HG03196 (cell line): ENCODE measurements at regions not wholly inside any gene's neighbourhood (a gene's known extent, or its start where the extent isn't known, plus 50 kb on each side); places are given as distances from the start of the nearest gene placed in this dataset.
"Not testable (repeated sequence)": the region's sequence is repeated elsewhere in the genome, so short reads cannot be mapped to it uniquely, and the experiment has no call there.

ENCODE experiments used
- ATAC-seq: cut with Tn5 transposase; IDR thresholded peaks from one replicate; pipeline ENCODE4 v1.9.1; 2021; ENCODE audit not compliant: unreplicated experiment

DNA sequence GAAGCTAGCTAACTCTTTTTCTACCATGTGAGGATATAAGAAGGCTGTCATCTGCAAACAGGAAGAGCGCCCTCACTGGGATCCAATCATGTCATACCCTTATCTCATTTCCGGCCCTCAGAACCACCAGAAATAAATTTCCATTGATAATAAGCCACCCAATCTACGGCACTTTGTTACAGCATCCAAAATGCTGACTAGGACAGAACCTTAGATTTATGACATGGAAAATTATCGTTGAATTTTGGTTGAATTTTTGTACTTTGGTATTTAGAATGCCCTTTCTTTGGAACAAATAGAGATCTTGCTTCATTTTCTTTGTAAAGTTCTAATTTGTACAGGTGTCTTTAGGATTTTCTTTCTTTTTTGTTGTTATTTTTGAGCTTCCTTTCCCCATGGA is 53.3 kb upstream of the CYLC2 start:
- ATAC-seq = no peak

DNA sequence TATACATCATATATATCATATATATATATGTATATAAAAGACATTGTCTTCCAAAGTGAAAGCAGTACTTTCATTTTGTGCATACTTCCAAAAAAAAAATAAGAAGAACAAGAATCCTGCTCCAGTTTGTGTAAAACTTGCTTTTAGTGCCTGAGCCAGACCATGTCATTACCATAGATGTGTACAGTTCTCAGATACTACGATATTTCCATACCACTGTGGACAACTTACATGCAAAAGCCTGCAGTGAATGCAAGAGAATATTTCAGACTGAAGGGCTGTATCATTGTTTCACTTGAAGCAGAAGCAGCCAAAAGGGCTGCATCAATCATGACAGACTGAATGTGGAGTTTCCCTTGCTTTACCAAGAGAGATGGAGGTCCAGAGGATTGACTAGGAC is 72.6 kb upstream of the CYLC2 start:
- no peak for ATAC-seq

DNA sequence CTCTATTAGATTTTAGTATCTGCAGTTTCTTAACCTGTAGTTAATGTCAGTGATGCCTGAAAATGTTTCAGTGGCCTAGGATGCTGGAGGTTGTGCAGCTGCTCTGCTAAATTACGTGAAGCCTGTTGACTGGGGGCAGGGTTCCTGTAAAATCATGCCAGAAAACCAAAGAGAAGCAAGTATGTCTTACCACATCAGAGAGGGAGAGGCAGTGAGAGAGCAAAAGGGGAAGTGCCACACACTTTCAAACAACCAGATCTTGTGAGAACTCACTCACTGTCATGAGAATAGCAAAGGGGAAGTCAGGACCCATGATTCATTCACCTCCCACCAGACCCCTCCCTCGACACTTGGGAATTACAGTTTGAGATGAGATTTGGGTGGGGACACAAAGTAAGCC is 83.9 kb upstream of the CYLC2 start:
- no peak for ATAC-seq

DNA sequence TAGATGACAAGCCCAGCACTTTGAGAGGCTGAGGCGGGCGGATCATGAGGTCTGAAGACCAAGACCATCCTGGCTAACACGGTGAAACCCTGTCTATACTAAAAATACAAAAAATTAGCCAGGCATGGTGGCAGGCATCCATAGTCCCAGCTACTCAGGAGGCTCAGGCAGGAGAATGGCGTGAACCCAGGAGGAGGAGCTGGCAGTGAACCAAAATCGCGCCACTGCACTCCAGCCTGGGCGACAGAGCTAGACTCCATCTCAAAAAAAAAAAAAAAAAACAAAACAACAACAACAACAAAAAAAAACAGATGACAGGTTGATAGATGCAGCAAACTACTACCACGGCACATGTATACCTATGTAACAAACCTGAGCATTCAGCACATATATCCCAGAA is 89.3 kb upstream of the CYLC2 start:
- not testable (repeated sequence) for ATAC-seq

DNA sequence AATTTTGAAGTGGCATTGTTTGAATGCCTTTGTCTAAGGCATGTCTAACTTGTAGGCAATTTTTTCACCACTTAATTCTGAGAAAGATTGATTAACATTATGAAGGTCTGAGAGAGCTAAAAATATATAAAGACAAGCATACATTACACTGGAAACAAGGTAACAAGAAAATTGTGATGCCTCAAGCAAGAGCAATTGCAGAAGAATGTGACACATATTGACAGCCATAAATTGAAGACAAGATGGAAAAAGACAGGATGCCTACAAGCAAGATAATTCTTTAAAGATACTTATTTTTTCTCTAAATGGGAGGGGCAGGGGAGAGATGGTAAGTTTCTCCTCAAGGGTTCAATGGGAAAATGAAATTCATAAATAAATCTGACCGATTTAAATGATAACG is 103.1 kb upstream of the CYLC2 start:
- ATAC-seq = no peak

DNA sequence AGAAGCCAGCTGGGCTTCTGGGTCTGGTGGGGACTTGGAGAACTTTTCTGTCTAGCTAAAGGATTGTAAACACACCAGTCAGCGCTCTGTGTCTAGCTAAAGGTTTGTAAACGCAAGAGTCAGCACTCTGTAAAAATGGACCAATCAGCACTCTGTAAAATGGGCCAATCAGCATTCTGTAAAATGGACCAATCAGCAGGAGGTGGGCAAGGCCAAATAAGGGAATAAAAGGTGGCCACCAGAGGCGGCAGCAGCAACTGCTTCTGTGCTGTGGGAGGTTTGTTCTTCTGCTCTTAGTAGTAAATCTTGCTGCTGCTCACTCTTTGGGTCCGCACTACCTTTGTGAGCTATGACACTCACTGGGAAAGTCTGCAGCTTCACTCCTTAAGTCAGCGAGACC is 106.4 kb upstream of the CYLC2 start:
- ATAC-seq = not testable (repeated sequence)

DNA sequence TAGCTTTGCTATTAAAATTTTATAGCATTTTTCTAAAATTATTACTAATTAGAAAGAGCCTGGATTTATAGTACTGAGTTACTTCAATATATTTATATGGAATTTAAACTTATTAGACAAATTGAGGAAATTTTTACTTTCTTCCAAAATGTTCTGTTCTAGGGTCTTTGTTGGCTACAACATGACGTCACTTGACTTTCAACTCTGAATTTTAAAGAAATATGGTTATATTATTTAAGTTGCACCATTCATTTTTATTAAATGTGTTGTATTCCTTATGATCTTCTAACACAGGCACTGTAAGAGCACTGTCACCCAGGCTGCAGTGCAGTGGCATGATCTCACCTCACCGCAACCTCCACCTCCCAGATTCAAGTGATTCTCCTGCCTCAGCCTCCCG is 119.4 kb upstream of the CYLC2 start:
- ATAC-seq = no peak

DNA sequence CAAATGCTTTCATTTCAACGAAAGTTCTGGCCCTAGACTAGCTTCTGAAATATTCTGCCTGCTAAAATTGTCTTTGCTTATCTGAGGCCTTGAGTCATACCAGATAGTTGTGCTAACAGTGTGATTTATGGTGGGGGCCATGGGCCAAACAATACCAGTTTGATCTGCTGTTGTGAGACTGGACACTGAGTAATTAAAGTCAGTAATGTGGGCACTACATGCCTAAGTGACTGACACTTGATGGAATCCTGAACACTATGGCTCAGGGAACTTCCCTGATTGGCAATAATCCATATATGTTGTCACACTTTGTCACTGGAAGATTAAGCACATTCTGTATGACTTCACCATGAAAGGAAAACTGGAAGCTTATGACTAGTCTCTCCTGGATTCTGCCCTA is 127.6 kb upstream of the CYLC2 start:
- ATAC-seq = no peak

DNA sequence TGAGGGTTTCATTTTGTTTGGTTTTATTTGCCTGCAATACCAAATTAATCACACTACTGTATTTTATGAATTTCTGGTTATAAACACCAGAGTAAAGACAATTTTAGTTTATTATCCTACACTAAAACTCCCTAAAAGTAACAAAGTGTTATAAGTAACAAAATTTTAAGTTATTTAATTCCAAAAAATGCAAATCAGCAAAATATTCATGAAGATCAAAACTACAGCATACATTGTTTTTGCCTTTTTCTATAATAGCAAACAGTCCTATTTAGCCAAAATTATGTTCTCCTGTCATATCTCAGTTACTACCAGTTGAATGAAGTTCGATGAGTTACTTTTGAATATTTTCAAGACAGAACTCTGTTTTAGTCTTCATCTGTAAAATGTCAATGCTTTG is 132.7 kb upstream of the CYLC2 start:
- ATAC-seq = no peak

DNA sequence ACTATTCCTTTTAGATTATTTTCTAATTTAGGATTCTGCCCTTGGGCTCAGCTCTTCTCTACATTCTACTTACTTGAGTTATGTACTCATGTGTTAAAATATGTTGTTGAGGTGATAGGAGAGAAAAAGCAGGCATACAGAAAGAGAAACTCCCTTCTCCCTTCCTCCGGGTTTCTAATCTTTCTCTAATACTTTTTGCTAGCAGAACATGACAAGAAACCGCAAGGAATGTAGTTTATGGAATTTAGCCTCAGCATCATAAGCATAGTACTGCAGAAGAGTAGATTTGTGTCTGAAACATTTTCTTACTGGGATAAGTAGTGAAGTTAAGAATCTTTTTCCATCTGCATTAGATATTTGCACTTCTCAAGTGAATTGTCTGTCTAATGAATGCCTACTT is 139.5 kb upstream of the CYLC2 start:
- ATAC-seq = no peak

DNA sequence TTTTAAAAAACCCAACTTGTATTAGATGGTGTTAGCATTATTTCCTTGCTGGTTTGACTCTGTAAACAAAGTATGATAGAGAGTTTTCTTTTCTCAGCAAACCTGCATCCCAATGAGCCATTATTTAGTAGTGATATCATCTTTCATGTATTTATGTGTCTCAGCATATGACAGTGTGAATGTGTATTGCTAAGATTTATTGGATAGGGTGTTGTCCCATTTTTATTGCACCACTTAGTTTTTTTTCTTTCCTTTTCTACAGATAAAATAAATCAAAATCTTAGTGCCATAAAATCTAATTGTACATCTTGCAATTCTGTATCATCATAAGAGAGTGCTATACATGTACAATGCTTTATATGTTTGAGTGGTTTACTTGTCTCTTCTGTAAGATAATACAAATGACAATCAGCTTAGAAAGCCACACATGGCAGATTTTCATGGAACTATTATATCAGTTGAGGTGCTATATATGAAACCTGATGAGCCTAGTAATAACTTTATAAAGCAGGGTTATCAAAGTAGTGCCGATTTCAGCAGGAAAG is 149.2 kb upstream of the CYLC2 start:
- ATAC-seq = no peak

DNA sequence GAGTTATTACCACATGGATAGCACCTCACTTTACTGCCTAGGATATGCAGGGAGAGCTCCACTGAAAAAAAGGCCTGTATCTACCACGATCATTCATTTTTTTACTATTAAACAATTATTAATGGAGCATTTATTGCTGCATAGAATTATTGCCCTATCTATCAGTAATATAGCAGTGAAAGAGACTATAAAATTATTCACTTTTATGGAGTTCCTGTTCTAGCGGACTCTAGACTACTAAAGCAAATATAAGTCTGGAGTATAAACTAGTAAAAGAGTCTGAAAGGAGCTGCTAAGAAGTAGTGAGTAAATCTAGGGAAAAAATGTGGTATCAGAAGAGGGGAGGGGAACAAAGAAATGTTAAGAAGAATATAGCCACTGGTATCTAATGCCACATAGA is 150.4 kb upstream of the CYLC2 start:
- ATAC-seq = no peak

DNA sequence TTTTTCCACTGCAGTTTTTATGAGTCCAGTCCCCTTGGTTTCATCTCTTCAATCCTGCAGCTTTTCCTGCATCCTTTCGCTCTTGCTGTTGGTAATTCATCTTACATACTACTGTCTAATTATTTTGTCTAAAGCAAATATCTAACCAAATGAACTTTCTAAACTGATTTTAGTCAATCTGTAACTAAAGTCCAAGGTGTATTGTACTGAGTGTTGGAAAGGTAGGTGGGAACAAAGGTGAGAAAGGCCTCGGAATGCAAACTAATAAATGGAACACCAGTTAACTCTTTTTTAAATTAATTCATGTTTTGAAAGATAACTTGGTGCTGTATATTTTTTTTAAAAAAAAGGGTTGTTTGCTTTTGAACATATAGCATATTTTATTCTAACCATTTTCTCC is 152.7 kb upstream of the CYLC2 start:
- no peak for ATAC-seq

DNA sequence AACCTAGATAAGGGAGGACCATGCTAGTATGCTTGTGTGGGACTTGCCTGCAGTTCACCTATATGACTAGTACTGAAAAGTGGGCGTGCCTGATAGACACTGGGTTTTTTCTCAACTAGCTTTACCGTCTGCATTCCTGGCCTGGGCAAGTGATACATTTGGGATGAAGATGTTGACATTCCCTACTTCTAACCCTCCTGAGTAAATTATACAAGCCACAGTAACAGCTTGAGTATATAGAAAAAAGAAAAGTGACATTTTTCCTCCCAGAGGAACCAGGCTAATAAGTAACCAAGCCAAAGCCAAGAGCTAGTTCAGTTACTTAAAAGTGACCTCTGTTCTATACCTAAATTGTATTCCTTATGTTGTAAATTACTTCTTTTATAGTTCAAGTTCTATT is 153.8 kb upstream of the CYLC2 start:
- no peak for ATAC-seq

DNA sequence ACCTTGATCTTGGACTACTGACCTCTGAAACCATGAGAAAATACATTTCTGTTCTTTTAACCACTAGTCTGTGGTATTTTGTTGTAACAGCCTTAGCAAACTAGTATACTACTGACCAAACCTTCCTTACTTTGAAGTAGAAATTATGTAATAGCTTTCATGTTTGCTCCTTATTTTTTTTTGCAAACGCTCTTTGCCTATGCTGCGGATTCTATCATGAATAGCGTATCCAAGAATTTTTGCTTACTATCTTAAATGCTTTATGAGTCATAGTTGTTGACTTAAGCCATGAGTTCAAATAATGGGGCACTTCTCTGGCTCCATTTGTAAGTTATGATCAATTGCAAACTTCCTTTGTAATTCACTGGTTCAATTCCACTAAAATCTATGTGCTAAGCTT is 154.8 kb upstream of the CYLC2 start:
- ATAC-seq = no peak

DNA sequence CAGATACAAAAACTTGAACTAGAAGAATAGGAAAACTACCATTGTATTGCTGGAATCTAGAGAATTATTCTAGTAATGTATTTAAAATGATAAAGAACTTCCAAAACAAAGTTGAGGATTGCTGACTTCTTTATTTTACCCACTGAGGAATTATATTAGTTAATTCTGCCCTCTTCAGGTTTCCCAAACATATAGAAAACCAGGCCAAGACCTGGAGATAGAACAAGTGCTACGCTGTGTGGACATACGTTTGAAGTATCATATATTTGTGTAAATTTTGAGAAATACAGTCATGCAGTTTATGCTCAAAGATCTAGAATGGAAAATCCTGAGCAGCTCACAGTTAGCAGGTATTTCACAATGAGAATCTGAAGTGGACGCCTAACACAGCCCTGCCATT is 162.3 kb upstream of the CYLC2 start:
- ATAC-seq = no peak

DNA sequence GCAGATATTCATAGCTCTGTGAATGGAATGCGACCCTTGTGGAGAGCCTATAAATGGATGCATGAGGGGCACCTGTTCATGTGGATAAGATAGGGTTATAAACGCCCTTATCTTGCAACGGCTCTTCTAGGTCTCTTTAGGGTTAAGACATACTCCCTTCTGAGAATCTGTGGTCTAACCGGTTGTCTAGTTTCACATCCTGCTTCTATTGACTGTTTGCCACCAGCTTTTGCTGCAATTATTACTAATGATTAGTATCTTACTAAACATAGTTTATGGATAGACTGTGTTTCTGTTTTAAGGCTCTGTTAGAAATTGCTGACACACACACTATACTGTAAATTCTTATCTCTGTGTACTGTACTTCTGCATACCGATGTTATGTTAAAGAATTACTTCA is 198.9 kb upstream of the CYLC2 start:
- no peak for ATAC-seq

DNA sequence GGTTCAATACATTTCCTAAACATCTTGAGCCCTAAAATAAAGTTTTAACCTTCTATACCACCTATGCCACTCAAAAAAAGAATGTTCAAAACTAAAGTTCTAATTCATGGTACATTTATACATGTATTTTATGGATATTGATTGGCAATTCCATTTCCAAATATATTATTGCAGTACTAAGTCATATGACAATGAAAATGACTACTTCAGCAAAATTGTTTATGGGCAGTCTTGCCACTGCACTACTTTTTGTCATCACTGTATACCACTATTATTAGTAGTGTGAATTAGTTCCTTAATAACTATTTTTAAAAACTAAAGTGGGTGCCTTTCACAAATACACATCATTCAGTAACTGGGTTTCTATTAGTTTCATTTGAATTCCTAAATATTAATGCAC is 199.6 kb upstream of the CYLC2 start:
- no peak for ATAC-seq

DNA sequence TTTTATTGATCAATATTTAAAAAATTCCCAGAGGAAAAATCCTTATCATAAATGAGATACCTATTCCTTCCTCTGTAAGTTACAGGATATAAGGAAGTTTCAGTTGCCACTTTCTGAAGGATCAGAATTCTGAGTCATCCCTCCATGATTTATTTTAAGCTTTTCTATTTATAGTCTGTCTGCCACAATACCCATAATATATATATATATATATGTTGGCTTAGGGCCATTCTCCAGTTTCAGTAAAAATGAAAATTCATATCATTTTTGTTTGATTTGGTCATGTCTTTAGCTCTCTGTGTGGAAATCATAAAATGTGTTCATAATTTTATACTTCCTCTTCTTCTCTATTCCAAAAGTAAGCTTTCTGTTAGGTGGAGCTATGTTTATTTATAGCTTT is 215.8 kb upstream of the CYLC2 start:
- ATAC-seq = no peak

DNA sequence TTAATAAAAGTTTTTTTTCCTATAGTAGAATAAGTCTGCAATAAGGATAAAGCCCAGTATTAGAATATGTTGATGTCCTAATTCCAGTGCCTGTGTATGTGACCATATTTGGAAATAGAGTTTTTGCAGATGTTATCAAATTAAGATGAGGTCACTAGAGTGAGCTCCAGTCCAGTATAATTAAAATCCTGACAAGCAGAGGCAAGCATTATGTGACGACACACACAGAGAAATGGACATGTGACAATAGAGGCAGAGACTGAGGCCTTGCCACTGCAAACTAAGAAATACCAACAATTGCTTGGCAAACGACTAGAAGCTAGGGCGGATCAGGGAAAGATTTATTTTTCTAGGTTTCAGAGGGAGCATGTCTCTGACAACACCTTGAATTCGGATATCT is 216.4 kb upstream of the CYLC2 start:
- ATAC-seq = no peak

DNA sequence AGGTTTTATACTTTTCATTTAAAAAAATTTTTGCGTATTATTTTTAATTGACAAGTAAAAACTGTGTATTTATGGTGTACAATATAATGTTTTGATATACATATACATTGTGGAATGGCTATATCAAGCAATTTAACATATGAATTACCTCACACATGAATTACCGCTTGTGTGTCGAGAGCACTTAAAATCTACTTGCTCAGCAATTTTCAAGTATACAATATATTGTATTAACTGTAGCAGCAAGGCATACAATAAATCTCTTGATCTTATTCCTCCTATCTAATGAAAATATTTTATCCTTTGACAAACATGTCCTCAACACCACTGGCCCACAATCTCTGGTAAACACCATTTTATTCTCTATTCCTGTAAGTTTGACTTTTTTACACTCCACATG is 224.4 kb upstream of the CYLC2 start:
- ATAC-seq = no peak

DNA sequence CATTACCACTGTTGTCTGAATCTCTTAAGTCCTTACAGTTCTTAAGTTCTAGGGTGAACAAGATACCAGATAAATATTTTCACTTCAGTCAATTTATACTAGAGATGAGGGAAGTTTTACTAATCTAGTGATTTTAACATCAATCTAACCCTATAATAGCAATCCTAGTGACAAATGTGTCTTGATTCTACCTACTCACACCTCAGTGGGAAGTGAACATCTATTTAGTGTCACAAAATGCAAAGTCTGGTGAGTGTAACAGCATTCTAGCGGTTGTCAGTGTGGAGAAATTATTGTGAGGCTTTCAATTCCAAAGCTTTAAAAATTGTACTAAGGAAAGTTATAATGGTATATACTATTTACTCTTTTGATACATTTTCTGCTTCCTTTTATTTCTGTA is 225.8 kb upstream of the CYLC2 start:
- no peak for ATAC-seq

DNA sequence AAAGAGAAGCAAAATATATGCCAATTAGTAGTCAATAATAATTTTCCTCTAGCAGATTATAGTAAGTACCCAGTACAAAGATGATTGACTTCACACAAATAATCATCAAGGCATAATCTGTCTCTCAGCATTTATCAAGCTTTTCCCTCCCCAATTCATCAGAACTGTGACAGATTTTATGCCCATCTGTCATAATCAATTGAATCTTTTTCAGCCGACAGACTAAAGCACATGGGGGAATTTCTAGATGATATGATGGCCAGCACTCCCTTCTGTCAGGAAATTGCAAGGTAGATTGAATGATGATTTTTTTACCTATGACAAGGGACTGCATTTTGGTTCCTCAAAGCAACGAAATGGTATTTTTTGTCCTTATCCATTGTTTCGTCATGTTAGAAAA is 227.1 kb upstream of the CYLC2 start:
- no peak for ATAC-seq

DNA sequence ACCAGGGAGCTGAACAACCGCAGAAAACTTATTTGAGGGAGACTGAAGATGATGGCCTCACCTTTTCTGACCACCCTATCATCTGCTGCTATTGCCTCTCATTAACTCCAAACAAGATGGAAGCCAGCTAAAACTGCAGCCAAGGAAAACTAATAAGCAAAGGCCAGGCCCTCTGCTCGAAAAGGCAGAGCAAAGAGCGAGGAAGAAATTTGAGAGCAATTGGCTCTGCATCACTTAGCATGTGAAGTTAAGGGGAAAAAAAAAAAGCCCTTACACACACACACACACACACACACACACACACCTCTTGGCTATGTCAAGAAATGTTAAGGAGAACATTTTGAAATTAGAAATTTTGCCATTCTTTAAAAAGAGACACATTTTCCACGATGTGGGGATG is 228.1 kb upstream of the CYLC2 start:
- ATAC-seq = no peak
